A549 (cell line): ENCODE measurements at regions not wholly inside any gene's neighbourhood (a gene's known extent, or its start where the extent isn't known, plus 50 kb on each side); places are given as distances from the start of the nearest gene placed in this dataset.

Source experiments
- ATAC-seq, 2 experiments: fragments of 200-7000 bp in 1 of 2; fragments of >200 bp in 1 of 2; cut with Nextera tagmentation in 1 of 2; cut with Tn5 transposase in 1 of 2; 3 replicates each; pipeline versions ENCODE4 v1.8.0 to v1.9.1; 2018 to 2020; ENCODE audit warnings: mild to moderate bottlenecking in 1 of 2, moderate library complexity in 1 of 2
- CTCF ChIA-PET: fragments of 300-600 bp; sonication (Branson Sonifier 250); formaldehyde crosslinking; extraction: SDS; loops from one replicate; lab custom pipeline; 2021; ENCODE audit warnings: antibody characterized with exemption, inconsistent platforms; lab: Yijun Ruan, JAX
- POLR2A ChIA-PET: fragments of 350-600 bp; formaldehyde crosslinking; extraction: SDS; loops from one replicate; lab custom pipeline; 2021; ENCODE audit warnings: antibody characterized with exemption, inconsistent platforms; lab: Yijun Ruan, JAX
- DNase-seq, 2 experiments: peaks; one replicate each; pipeline versions ENCODE4 v3.0.0 to v3.0.0-alpha.2; 2011 to 2016; ENCODE audit warnings: low read depth in 1 of 2, low spot score in 1 of 2
- FAIRE-seq: peaks from 2 replicates; lab custom pipeline; 2011; peaks lifted over from hg19 to GRCh38; lab: Jason Lieb, UNC
- H3K27ac ChIP-seq, 2 experiments: fragments of >200 bp; sonication (Bioruptor Twin); formaldehyde crosslinking; 3 replicates each; pipeline ENCODE4 v1.5.1; 2016 to 2017
- H3K4me1 ChIP-seq: fragments of >200 bp; sonication (Bioruptor Twin); formaldehyde crosslinking; 3 replicates; pipeline ENCODE4 v1.6.1; 2016
- H3K4me2 ChIP-seq: fragments of >200 bp; sonication (Bioruptor Twin); formaldehyde crosslinking; 3 replicates; pipeline ENCODE4 v1.6.1; 2016
- H3K4me3 ChIP-seq: fragments of >200 bp; sonication (Bioruptor Twin); formaldehyde crosslinking; 3 replicates; pipeline ENCODE4 v1.5.1; 2016
- H3K9me3 ChIP-seq: fragments of >200 bp; sonication (Bioruptor Twin); formaldehyde crosslinking; 3 replicates; pipeline ENCODE4 v1.6.1; 2016
- EHF ChIP-seq: fragments of 250-450 bp; sonication (Bioruptor Pico); IDR thresholded peaks from 2 replicates; pipeline ENCODE4 v1.5.0; 2020; ENCODE audit warnings: mild to moderate bottlenecking
- EHMT2 ChIP-seq: fragments of 200-600 bp; sonication (generic); IDR thresholded peaks from 2 replicates; pipeline ENCODE4 v1.6.1; 2016; ENCODE audit warnings: antibody characterized with exemption, low read depth, mild to moderate bottlenecking, moderate library complexity
- ESRRA ChIP-seq: fragments of 150-350 bp; IDR thresholded peaks from 2 replicates; pipeline ENCODE4 v1.6.1; 2014; ENCODE audit warnings: mild to moderate bottlenecking, low read length, borderline replicate concordance
- HEYL ChIP-seq: fragments of 250-450 bp; sonication (Bioruptor Pico); IDR thresholded peaks from 2 replicates; pipeline ENCODE4 v1.8.0; 2021; ENCODE audit warnings: mild to moderate bottlenecking, moderate library complexity
- HOXB5 ChIP-seq: fragments of 250-450 bp; sonication (Bioruptor Pico); IDR thresholded peaks from 2 replicates; pipeline ENCODE4 v1.5.0; 2020; ENCODE audit warnings: mild to moderate bottlenecking, moderate library complexity
- JUN ChIP-seq, 2 experiments: fragments of >200 bp; sonication (Bioruptor Twin); formaldehyde crosslinking; IDR thresholded peaks; 2 replicates in 1 of 2; 3 replicates in 1 of 2; pipeline ENCODE4 v1.6.1; 2016 to 2017
- MAZ ChIP-seq: fragments of 150-350 bp; IDR thresholded peaks from 2 replicates; pipeline ENCODE4 v1.6.1; 2014; ENCODE audit warnings: antibody characterized with exemption, low read depth, low read length, borderline replicate concordance
- MYC ChIP-seq: IDR thresholded peaks from 2 replicates; pipeline ENCODE4 v1.6.1; 2012; ENCODE audit warnings: mild to moderate bottlenecking, inconsistent platforms, low read length, improper control_type of control experiment, borderline replicate concordance
- NFE2L2 ChIP-seq: fragments of 150-350 bp; conservative IDR thresholded peaks from 2 replicates; pipeline ENCODE4 v1.6.1; 2014; ENCODE audit warnings: low read length
- NPAS2 ChIP-seq: fragments of 250-450 bp; sonication (Bioruptor Pico); IDR thresholded peaks from 2 replicates; pipeline ENCODE4 v1.8.0; 2022; ENCODE audit warnings: mild to moderate bottlenecking, moderate library complexity, borderline replicate concordance
- POLR2A ChIP-seq: IDR thresholded peaks from 2 replicates; pipeline ENCODE4 v1.6.1; 2012; ENCODE audit warnings: mild to moderate bottlenecking, low read length
- RAD21 ChIP-seq, 2 experiments: fragments of >200 bp in 1 of 2; sonication (Bioruptor Twin) in 1 of 2; formaldehyde crosslinking in 1 of 2; IDR thresholded peaks in 1 of 2; conservative IDR thresholded peaks in 1 of 2; 2 replicates in 1 of 2; 3 replicates in 1 of 2; pipeline ENCODE4 v1.6.1; 2012 to 2018; ENCODE audit warnings: inconsistent platforms in 1 of 2
- SMC3 ChIP-seq: fragments of >200 bp; sonication (Bioruptor Twin); formaldehyde crosslinking; IDR thresholded peaks from 3 replicates; pipeline ENCODE4 v1.6.1; 2018; ENCODE audit warnings: inconsistent platforms
- ZFP36 ChIP-seq: fragments of 450-650 bp; IDR thresholded peaks from 2 replicates; pipeline ENCODE4 v1.6.1; 2014; ENCODE audit warnings: borderline replicate concordance; ENCODE audit not compliant: partially characterized antibody
- ZSCAN20 ChIP-seq: fragments of 250-450 bp; sonication (Bioruptor Pico); IDR thresholded peaks from 2 replicates; pipeline ENCODE4 v1.8.0; 2022; ENCODE audit warnings: mild to moderate bottlenecking, moderate library complexity
- WGBS: methylation state at CpG from one replicate; pipeline ENCODE4 v1.1.6; 2017; ENCODE audit errors: missing lambda C conversion rate; 5-methylcytosine and 5-hydroxymethylcytosine counted together
- TF ChIP-seq, protein P1 (sequence below): fragments of >200 bp; sonication (Bioruptor Twin); formaldehyde crosslinking; IDR thresholded peaks from 2 replicates; pipeline ENCODE4 v1.6.1; 2016
- TF ChIP-seq, protein P2 (sequence below): fragments of >200 bp; sonication (Bioruptor Twin); formaldehyde crosslinking; IDR thresholded peaks from 3 replicates; pipeline ENCODE4 v1.6.1; 2016
- TF ChIP-seq, protein P3 (sequence below): IDR thresholded peaks from 2 replicates; pipeline ENCODE4 v1.6.1; 2012; ENCODE audit warnings: low read depth, borderline replicate concordance
- TF ChIP-seq, protein P4 (sequence below): fragments of >200 bp; sonication (Bioruptor Twin); formaldehyde crosslinking; IDR thresholded peaks from 3 replicates; pipeline ENCODE4 v1.5.1; 2016

DNA sequence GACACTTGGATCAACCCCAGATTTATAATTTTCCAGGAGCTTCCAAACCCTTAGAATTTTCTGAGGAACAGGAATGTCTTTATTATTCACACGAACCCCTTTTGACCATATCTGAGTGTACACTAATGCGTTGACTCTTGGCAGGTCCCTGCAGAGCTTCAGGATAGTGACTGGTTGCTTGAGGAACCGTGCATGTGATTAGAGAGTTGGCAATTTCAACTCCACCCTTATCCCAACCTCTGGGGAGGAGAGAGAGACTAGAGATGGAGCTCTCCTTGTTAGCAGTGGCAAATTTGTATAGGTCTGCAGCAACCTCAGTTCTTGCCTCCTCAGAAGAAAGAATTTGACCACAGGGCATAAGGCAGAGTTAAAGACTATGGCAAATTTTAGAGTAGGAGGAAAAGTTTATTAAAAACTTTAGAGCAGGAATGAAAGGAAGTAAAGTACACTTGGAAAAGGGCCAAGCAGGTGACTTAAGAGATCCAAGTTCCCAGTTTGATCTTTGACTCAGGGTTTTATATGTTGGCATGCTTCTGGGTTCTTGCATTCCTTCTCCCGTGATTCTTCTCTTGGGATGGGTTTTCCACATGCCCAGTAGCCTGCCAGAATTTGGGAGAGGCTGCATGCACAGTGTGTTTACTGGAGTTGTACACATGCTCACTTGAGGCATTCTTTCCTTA is 93.8 kb upstream of the ETV3 start:
- ChIA-PET POLR2A (no interaction called here), CTCF (no interaction called here)
- 4% methylated on average over 4 of the region's 4 CpGs for WGBS
- H3K27ac ChIP-seq = no peak overlapping the region
- DNase-seq (no peak), FAIRE-seq (no peak), ATAC-seq (no peak)
- no peaks in the 10 kb centered on the region for H3K4me1 ChIP-seq
- TF ChIP-seq ESRRA = no peak
- TF ChIP-seq, protein P1, sequence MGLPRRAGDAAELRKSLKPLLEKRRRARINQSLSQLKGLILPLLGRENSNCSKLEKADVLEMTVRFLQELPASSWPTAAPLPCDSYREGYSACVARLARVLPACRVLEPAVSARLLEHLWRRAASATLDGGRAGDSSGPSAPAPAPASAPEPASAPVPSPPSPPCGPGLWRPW = no peak
- TF ChIP-seq ZFP36 = no peak
- TF ChIP-seq NPAS2 (CRISPR knock-in tag) = no peak
- TF ChIP-seq HEYL (CRISPR knock-in tag) = no peak
- TF ChIP-seq NFE2L2 = no peak
- TF ChIP-seq MAZ = no peak
- TF ChIP-seq, protein P2, sequence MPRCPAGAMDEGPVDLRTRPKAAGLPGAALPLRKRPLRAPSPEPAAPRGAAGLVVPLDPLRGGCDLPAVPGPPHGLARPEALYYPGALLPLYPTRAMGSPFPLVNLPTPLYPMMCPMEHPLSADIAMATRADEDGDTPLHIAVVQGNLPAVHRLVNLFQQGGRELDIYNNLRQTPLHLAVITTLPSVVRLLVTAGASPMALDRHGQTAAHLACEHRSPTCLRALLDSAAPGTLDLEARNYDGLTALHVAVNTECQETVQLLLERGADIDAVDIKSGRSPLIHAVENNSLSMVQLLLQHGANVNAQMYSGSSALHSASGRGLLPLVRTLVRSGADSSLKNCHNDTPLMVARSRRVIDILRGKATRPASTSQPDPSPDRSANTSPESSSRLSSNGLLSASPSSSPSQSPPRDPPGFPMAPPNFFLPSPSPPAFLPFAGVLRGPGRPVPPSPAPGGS = no peak
- TF ChIP-seq, protein P3, sequence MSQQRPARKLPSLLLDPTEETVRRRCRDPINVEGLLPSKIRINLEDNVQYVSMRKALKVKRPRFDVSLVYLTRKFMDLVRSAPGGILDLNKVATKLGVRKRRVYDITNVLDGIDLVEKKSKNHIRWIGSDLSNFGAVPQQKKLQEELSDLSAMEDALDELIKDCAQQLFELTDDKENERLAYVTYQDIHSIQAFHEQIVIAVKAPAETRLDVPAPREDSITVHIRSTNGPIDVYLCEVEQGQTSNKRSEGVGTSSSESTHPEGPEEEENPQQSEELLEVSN = no peak
- no peak for TF ChIP-seq EHMT2
- TF ChIP-seq EHF (CRISPR knock-in tag) = no peak
- no peak for TF ChIP-seq POLR2A
- TF ChIP-seq ZSCAN20 (CRISPR knock-in tag) = no peak
- H3K4me2 ChIP-seq = no peak overlapping the region
- no peak overlapping the region for H3K4me3 ChIP-seq
- H3K9me3 ChIP-seq = no peaks in the 10 kb centered on the region

DNA sequence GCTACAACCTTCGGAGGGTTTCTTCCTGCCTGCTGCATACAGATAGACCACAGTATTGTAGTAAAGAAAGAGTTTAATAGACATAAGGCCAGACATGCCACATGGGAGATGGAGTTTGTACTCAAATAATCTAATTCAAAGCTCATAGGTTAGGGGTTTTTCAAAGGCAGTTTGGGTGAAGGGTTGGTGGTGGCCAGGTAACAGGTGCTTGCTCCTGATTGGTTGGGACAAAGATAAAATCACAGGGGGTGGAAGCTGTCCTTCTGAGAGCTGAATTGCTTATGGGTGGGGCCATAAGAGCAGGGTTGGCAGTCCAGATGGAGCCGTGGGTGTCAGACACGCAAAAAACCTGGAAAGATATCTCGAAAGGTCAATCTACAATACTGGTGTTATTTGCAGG is 92.3 kb upstream of the ETV3 start:
- CTCF ChIA-PET = interaction anchor here (1.1 to 1.4 kb wide), 2 partner anchors 14 to 734 kb away, joined by 3 to 4 read pairs; no protein-coding TSS in a partner anchor
- no peak for TF ChIP-seq RAD21 (conservative IDR thresholded peaks at IDR 0.05 in 1 of 2, IDR thresholded peaks at IDR 0.05 in 1 of 2)
- TF ChIP-seq MYC = no peak
- TF ChIP-seq, protein P2 = no peak
- no peak for TF ChIP-seq HOXB5 (CRISPR knock-in tag)
- no peak for TF ChIP-seq JUN (IDR thresholded peaks at IDR 0.05)
- TF ChIP-seq, protein P4, sequence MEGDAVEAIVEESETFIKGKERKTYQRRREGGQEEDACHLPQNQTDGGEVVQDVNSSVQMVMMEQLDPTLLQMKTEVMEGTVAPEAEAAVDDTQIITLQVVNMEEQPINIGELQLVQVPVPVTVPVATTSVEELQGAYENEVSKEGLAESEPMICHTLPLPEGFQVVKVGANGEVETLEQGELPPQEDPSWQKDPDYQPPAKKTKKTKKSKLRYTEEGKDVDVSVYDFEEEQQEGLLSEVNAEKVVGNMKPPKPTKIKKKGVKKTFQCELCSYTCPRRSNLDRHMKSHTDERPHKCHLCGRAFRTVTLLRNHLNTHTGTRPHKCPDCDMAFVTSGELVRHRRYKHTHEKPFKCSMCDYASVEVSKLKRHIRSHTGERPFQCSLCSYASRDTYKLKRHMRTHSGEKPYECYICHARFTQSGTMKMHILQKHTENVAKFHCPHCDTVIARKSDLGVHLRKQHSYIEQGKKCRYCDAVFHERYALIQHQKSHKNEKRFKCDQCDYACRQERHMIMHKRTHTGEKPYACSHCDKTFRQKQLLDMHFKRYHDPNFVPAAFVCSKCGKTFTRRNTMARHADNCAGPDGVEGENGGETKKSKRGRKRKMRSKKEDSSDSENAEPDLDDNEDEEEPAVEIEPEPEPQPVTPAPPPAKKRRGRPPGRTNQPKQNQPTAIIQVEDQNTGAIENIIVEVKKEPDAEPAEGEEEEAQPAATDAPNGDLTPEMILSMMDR = no peak
- no peak for TF ChIP-seq SMC3
- WGBS = 37% methylated on average over 4 of the region's 4 CpGs
- Histone ChIP-seq H3K9me3 (no peaks in the 10 kb centered on the region), H3K4me2 (no peak overlapping the region), H3K4me3 (no peak overlapping the region), H3K27ac (no peak overlapping the region), H3K4me1 (no peaks in the 10 kb centered on the region)
- FAIRE-seq = no peak
- DNase-seq = no peak
- ATAC-seq = no peak
- POLR2A ChIA-PET = no interaction called here
